ENCODE measurements at regions not wholly inside any gene's neighbourhood (a gene's known extent, or its start where the extent isn't known, plus 50 kb on each side); places are given as distances from the start of the nearest gene placed in this dataset.

- TF ChIP-seq CTCF (IDR thresholded peaks at IDR 0.05; ENCODE audit: insufficient read depth, low read depth, low read length) = no peak
- TF ChIP-seq EZH2 (IDR thresholded peaks at IDR 0.05; ENCODE audit: insufficient read depth, low read length) = no peak
Observed at GRCh38 chr2:207282916-207283315, 117.2 kb upstream of the KLF7 start.
